HepG2 (cell line): ENCODE measurements at regions not wholly inside any gene's neighbourhood (a gene's known extent, or its start where the extent isn't known, plus 50 kb on each side); places are given as distances from the start of the nearest gene placed in this dataset.

Experiments
- ELF1 ChIP-seq: sonication (generic); formaldehyde crosslinking; IDR thresholded peaks from 2 replicates; pipeline ENCODE4 v1.4.0; 2020; ENCODE audit warnings: missing genetic modification reagents
- SMC3 ChIP-seq: IDR thresholded peaks from 2 replicates; pipeline ENCODE4 v1.6.1; 2011; ENCODE audit warnings: low read length, improper control_type of control experiment
- TF ChIP-seq, protein P1 (sequence below): IDR thresholded peaks from 2 replicates; pipeline ENCODE4 v1.6.1; 2016
- TF ChIP-seq, protein P2 (sequence below), 2 experiments: fragments of 450-650 bp in 1 of 2; sonication (generic) in 1 of 2; formaldehyde crosslinking; IDR thresholded peaks; 2 replicates each; pipeline versions ENCODE4 v1.5.0 to v1.8.0; 2020 to 2022; ENCODE audit warnings: mild to moderate bottlenecking in 1 of 2, missing genetic modification reagents in 1 of 2

DNA sequence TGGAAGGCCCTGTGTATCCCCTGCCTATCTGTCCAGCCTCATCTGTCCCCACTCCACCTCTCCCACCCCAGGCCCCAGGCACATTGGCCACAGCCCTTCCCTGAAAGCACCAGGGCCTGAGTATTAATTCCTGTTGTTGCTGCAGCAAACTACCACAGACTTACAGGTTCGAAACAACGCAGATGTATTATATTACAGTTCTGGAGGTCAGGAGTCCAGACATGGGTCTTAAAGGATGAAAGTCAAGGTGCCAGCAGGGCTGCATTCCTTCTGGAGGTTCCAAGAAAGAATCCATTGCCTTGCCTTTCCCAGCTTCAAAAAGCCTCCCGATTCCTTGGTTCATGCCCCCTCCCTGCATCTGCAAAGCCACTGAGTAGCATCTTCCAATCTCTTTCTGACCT is 78.7 kb upstream of the LAPTM4A start:
- TF ChIP-seq SMC3 (no peak), ELF1 (CRISPR knock-in tag) (no peak)
- TF ChIP-seq, protein P1, sequence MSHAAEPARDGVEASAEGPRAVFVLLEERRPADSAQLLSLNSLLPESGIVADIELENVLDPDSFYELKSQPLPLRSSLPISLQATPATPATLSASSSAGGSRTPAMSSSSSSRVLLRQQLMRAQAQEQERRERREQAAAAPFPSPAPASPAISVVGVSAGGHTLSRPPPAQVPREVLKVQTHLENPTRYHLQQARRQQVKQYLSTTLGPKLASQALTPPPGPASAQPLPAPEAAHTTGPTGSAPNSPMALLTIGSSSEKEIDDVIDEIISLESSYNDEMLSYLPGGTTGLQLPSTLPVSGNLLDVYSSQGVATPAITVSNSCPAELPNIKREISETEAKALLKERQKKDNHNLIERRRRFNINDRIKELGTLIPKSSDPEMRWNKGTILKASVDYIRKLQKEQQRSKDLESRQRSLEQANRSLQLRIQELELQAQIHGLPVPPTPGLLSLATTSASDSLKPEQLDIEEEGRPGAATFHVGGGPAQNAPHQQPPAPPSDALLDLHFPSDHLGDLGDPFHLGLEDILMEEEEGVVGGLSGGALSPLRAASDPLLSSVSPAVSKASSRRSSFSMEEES (CRISPR knock-in tag): no peak
- TF ChIP-seq, protein P2, sequence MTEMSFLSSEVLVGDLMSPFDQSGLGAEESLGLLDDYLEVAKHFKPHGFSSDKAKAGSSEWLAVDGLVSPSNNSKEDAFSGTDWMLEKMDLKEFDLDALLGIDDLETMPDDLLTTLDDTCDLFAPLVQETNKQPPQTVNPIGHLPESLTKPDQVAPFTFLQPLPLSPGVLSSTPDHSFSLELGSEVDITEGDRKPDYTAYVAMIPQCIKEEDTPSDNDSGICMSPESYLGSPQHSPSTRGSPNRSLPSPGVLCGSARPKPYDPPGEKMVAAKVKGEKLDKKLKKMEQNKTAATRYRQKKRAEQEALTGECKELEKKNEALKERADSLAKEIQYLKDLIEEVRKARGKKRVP (CRISPR knock-in tag; IDR thresholded peaks at IDR 0.05): no peak
